HG02798 (cell line): ENCODE measurements at regions not wholly inside any gene's neighbourhood (a gene's known extent, or its start where the extent isn't known, plus 50 kb on each side); places are given as distances from the start of the nearest gene placed in this dataset.
A peak's percentile ranks its signal among the peaks of the same experiment; 100 is the strongest.

Experiments used
- ATAC-seq: cut with Tn5 transposase; IDR thresholded peaks from one replicate; pipeline ENCODE4 v1.9.1; 2021; ENCODE audit warnings: mild to moderate bottlenecking; ENCODE audit not compliant: unreplicated experiment, poor library complexity

GRCh38 chr13:62684359-62684758 lies 1268.7 kb upstream of the PCDH20 start:
- ATAC-seq = no peak

DNA sequence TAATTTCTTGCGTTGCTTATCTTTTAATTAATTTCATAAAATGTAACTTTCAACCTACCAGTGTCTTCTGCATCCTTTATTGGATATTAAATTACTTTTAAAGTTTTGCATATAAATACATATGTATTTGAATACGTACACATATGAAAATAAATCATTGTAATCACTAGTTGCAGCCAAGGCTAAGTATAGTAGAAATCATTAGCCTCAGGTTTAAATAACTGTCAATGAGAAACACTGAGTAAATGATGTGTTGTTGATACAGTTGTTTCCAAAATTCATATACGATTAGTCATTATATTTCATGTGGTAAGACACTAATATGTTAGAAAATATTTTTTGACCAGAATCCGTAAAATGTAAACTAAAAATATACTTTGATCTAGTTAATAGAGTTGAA lies 1267.1 kb upstream of the PCDH20 start:
- ATAC-seq = no peak

- ATAC-seq = no peak
These were observed 1262.4 kb upstream of the PCDH20 start for GRCh38 chr13:62678039-62678438.

- ATAC-seq = no peak
These were observed 1248.1 kb upstream of the PCDH20 start for GRCh38 chr13:62663767-62664166.

DNA sequence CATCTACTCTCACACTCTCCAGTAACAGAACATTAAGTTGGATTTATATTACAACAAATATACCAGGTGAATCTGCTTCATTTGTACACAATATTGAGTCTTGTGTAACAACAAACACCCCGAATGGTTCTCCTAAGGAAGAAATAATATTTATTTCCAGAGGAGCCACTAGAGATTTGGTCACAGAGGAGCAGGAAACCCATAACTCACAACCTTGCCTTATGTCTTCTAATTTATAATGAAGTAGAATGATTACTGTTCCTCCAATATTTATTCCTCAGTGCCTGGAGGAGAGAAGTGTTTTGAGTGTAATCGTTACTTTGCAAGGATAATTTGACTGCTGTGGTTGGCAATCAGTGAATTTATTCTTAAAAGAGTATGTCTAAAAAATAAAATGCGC lies 1243.7 kb upstream of the PCDH20 start:
- ATAC-seq = no peak

GRCh38 chr13:62653371-62653770 lies 1237.7 kb upstream of the PCDH20 start:
- ATAC-seq = no peak

- ATAC-seq = peak; percentile 84
These were observed 1228.3 kb upstream of the PCDH20 start for GRCh38 chr13:62643799-62644524.

- peak; percentile 33 for ATAC-seq
These were observed 1227.4 kb upstream of the PCDH20 start for GRCh38 chr13:62643007-62643483.

GRCh38 chr13:62635161-62635560 lies 1219.5 kb upstream of the PCDH20 start:
- no peak for ATAC-seq

DNA sequence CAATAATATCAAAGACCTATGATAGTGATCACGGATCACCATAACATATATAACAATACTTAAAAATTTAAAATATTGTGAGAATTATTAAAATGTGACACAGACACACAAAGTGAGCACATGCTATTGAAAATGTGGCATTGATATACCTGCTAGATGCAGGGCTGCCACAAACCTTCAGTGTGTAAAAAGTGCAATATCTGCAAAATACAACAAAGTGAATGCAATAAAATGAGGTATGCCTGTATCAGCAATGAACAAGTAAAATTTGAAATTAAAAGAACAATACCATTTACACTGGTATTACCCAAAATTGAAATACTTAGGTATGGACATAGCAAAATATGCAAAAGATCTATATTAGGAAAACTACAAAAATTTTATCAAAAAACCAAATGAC lies 1217.8 kb upstream of the PCDH20 start:
- ATAC-seq = no peak

- no peak for ATAC-seq
These were observed 1216.0 kb upstream of the PCDH20 start for GRCh38 chr13:62631619-62632018.

DNA sequence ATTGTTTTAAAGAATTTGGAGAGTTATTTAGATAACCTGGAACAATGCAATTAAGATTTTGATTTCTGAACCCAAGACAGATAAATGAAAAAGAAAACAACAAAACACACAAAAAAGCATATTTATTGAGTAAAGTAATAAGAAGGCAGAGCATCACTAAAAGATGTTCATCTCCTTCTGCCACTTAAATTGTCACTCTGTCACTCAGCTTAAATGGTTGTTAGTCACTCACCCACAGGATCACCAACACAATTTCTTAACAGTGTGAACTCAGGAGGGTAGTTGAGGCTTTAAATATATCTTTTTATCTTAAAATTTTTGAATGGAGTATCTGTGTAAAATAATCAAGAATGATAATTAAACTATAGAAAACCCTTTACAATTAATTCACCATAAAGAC lies 1215.5 kb upstream of the PCDH20 start:
- no peak for ATAC-seq

DNA sequence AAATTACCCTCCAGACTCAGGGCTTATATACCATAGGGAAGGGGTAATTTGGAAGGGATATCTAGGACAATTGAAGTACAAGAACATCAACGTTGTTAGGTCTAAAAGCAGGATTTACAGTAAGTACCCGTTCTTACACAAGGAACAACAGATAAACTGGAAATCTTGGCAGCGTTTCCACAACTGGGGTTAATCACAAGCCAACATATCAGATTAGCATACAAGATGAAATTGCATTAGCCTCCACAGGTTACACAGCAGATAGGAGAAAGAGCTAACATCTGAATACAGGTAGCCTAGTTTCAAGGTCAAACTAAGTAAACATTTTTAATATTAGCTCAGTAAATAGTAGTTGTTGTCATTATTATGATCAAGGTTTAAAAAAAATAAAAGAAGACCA lies 1214.0 kb upstream of the PCDH20 start:
- no peak for ATAC-seq

- ATAC-seq = no peak
These were observed 1211.6 kb upstream of the PCDH20 start for GRCh38 chr13:62627226-62627625.

DNA sequence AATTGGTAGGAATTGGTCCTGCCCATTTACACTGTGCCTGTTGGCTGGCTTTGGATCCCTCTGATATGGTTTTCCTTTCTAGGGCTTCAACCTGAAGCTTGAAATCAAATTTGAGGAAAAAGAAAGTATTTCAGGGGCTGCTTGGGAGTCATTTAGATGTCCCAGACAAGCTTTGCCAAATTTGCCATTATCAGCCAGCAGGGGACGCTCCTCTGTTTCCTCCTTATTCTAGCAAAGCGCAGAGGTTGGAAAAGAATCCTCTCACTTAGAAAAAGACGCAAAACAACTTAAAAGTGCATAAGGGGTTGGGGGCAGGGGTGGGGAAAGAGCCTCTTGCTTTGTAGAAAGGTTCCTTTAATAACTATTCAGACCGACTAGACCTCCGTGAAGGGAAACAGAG lies 1211.1 kb upstream of the PCDH20 start:
- peak; percentile 39 for ATAC-seq

DNA sequence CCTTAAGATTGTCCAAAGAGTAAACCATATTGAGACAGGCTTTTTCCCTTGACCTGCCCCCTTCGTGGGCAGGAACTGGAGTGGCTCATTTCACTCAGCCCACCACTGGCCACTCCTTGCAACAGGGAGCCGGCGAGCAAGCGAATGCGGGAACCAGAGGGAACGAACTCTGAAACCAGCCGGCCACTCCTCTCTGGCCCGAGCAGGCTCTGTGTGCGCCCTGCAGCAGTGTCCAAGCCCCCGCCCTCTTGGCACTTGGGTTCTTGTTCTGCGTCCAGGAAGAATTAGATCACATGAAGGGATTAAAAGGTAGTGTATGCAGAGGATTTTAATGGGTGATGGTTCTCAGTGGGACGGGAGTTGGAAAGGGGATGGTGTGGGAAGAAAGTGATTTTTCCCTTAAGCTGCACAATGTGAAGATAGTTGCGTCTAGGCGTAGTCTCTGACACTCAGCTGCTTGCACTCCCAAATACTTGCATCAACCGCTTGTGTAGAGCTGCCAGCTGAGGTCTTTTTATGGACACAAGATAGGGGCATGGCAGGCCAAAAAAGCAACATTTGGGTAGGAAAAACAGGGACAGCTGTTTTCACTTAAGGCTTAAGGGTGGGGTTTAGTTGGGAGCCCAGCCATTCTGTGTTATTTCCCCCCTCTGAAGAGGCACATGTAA lies 1209.7 kb upstream of the PCDH20 start:
- ATAC-seq = no peak

DNA sequence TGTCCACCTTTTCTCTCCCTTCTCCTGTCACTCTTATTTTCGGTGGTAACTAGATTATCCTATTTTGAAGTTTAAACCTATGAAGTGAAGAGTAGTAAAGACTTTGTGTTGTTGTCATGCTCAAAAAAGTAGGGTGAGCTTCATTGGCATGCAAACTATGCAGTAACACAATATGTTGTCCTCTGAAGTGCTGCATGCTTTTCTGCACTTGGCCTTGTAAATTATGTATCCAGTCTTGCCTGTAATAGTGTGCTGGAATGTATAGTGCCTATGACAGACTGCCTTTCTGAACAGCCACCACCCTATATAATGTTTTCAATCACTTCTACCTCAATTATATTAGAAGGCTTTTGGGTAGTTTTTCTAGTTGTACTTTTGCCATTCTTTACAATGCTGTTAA lies 1198.2 kb upstream of the PCDH20 start:
- ATAC-seq = no peak

GRCh38 chr13:62611343-62611742 lies 1195.7 kb upstream of the PCDH20 start:
- ATAC-seq = no peak

DNA sequence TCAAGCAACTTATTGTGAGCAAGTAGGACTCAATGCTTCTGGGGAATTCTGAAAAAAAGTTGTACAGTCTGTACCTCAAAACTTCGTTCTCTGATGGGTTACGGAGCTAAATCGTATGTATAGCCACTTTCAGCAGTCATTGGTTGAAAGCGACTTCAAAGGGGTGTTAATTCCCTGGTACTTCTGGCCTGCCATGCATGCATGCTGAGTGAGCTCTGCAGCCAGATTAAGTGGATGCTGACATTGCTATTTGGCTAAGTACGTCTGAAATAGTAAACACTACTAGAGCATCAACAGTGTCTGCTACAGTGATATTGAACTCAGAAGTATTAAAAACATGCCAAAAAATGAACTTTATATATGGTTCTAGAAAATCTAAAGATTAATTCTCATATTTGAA lies 1183.1 kb upstream of the PCDH20 start:
- no peak for ATAC-seq

DNA sequence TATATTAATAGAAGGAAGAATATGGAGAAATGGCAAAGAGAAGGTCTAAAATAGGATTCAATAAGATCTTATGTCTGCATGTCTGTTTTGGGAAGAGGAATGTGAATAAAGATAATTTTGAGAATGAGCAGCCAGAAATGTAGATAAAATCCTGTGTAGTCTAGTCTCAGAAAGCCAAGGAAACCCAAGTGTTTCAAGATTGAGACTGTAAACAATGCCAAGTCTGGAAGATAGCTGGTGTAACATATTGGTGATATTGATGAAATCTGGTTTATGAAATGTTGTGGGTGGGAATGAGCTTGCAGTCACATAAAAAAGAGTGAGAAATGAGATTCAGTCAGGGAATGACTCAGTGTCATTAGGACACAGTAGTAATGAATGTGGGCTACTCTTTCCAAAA lies 1180.3 kb upstream of the PCDH20 start:
- ATAC-seq = no peak

GRCh38 chr13:62593804-62594203 lies 1178.2 kb upstream of the PCDH20 start:
- ATAC-seq = no peak

DNA sequence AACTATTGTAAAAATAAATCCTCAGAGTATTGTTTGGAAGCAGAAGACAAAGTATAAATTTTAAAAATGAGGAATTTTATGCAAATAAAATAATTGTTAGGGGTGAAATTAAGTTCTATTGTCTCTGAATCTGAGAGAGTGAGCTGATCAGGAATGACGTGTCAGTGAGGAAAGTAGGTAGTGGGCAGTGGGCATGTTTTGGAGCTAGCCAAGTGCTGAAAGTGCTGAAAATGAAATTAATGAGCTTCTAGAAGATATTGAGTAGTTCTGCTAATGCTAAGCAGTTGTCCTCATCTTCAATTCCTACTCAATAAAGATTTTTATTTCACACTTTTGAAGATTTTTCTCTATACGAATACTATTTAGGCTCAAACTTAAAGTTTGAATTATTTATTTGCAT lies 1167.8 kb upstream of the PCDH20 start:
- ATAC-seq = no peak
